IMR-90 (cell line): ENCODE measurements at regions not wholly inside any gene's neighbourhood (a gene's known extent, or its start where the extent isn't known, plus 50 kb on each side); places are given as distances from the start of the nearest gene placed in this dataset.

Source experiments
- ATAC-seq: fragments of 200-7000 bp; cut with Tn5 transposase; 2 replicates; pipeline ENCODE4 v1.9.1; 2020; ENCODE audit warnings: low read depth, mild to moderate bottlenecking, moderate library complexity
- BruUV-seq: library from RNA; stranded (reverse); fragments of 400-500 nt; replicated peaks from 2 replicates; lab custom pipeline; 2021; lab: Mats Ljungman, UMichigan
- CTCF ChIA-PET: fragments of 300-600 bp; formaldehyde crosslinking; extraction: SDS; loops from one replicate; lab custom pipeline; 2021; ENCODE audit warnings: antibody characterized with exemption; lab: Yijun Ruan, JAX
- POLR2A ChIA-PET: fragments of 300-600 bp; sonication (Branson Sonifier 250); formaldehyde crosslinking; loops from one replicate; lab custom pipeline; 2022; ENCODE audit warnings: antibody characterized with exemption; ENCODE audit not compliant: unreplicated experiment; lab: Charles Lee
- DNase-seq: peaks from one replicate; pipeline ENCODE4 v3.0.0; 2013
- H2AFZ ChIP-seq: replicated peaks from 2 replicates; pipeline ENCODE3; 2013; ENCODE audit warnings: low read length, mild to moderate bottlenecking; ENCODE audit not compliant: poor library complexity
- H2AK5ac ChIP-seq: 2 replicates; pipeline ENCODE4 v1.6.1; 2013; ENCODE audit warnings: low read depth, low read length, inconsistent platforms
- H2AK9ac ChIP-seq: replicated peaks from 2 replicates; pipeline ENCODE3; 2013; ENCODE audit warnings: mild to moderate bottlenecking, low read depth, low read length, moderate library complexity; ENCODE audit not compliant: poor library complexity
- H2BK120ac ChIP-seq: 2 replicates; pipeline ENCODE4 v1.6.1; 2013; ENCODE audit warnings: low read depth, low read length, inconsistent platforms
- H2BK15ac ChIP-seq: 3 replicates; pipeline ENCODE4 v1.6.1; 2013; ENCODE audit warnings: low read depth, low read length, inconsistent platforms
- H2BK20ac ChIP-seq: 2 replicates; pipeline ENCODE4 v1.6.1; 2013; ENCODE audit warnings: low read depth, mild to moderate bottlenecking, inconsistent platforms, low read length, moderate library complexity
- H2BK5ac ChIP-seq: 2 replicates; pipeline ENCODE4 v1.6.1; 2013; ENCODE audit warnings: mild to moderate bottlenecking, low read depth, low read length, inconsistent platforms; ENCODE audit not compliant: poor library complexity, severe bottlenecking
- H3K14ac ChIP-seq: replicated peaks from 2 replicates; pipeline ENCODE4 v1.6.1; 2013; ENCODE audit warnings: low read depth, low read length, inconsistent platforms
- H3K18ac ChIP-seq: 2 replicates; pipeline ENCODE4 v1.6.1; 2013; ENCODE audit warnings: low read depth, low read length, control low read depth
- H3K23ac ChIP-seq: 2 replicates; pipeline ENCODE4 v1.6.1; 2013; ENCODE audit warnings: low read depth, low read length, inconsistent platforms
- H3K27ac ChIP-seq: 2 replicates; pipeline ENCODE4 v1.5.1; 2013; ENCODE audit warnings: mild to moderate bottlenecking, control low read depth, low read length; ENCODE audit not compliant: insufficient read depth
- H3K27me3 ChIP-seq: 2 replicates; pipeline ENCODE4 v1.6.1; 2013; ENCODE audit warnings: low read length; ENCODE audit not compliant: control insufficient read depth, insufficient read depth
- H3K36me3 ChIP-seq: 2 replicates; pipeline ENCODE4 v1.6.1; 2013; ENCODE audit warnings: low read length, mixed read lengths; ENCODE audit not compliant: control insufficient read depth, insufficient read depth
- H3K4ac ChIP-seq: 2 replicates; pipeline ENCODE4 v1.6.1; 2013; ENCODE audit warnings: low read depth, low read length, inconsistent platforms
- H3K4me1 ChIP-seq: 2 replicates; pipeline ENCODE4 v1.6.1; 2013; ENCODE audit warnings: low read length, mixed read lengths; ENCODE audit not compliant: control insufficient read depth, insufficient read depth
- H3K4me2 ChIP-seq: 2 replicates; pipeline ENCODE4 v1.6.1; 2013; ENCODE audit warnings: low read depth, mild to moderate bottlenecking, control low read depth, low read length, moderate library complexity
- H3K4me3 ChIP-seq: 2 replicates; pipeline ENCODE4 v1.5.1; 2013; ENCODE audit warnings: low read depth, mild to moderate bottlenecking, control low read depth, low read length, moderate library complexity; ENCODE audit not compliant: insufficient read depth
- H3K56ac ChIP-seq: 2 replicates; pipeline ENCODE4 v1.6.1; 2013; ENCODE audit warnings: low read length, inconsistent platforms; ENCODE audit not compliant: insufficient read depth; ENCODE audit errors: extremely low read depth
- H3K79me1 ChIP-seq, 2 experiments: 2 replicates each; pipeline ENCODE4 v1.6.1; 2013; ENCODE audit warnings: low read length in 2 of 2, inconsistent platforms in 1 of 2, low read depth in 1 of 2
- H3K9ac ChIP-seq: 2 replicates; pipeline ENCODE4 v1.6.1; 2013; ENCODE audit warnings: low read depth, low read length, control low read depth
- H3K9me1 ChIP-seq: 2 replicates; pipeline ENCODE4 v1.6.1; 2013; ENCODE audit warnings: low read length, inconsistent platforms; ENCODE audit not compliant: insufficient read depth
- H3K9me3 ChIP-seq: 2 replicates; pipeline ENCODE4 v1.6.1; 2013; ENCODE audit warnings: low read length; ENCODE audit not compliant: control insufficient read depth, insufficient read depth
- H4K20me1 ChIP-seq: 2 replicates; pipeline ENCODE4 v1.6.1; 2013; ENCODE audit warnings: low read length, inconsistent platforms; ENCODE audit not compliant: insufficient read depth
- H4K5ac ChIP-seq: 2 replicates; pipeline ENCODE4 v1.6.1; 2013; ENCODE audit warnings: mild to moderate bottlenecking, low read depth, low read length, control low read depth
- H4K8ac ChIP-seq, 2 experiments: 2 replicates each; pipeline ENCODE4 v1.6.1; 2013; ENCODE audit warnings: low read depth in 2 of 2, low read length in 2 of 2, control low read depth in 1 of 2, inconsistent platforms in 1 of 2
- H4K91ac ChIP-seq: 2 replicates; pipeline ENCODE4 v1.6.1; 2013; ENCODE audit warnings: low read depth, low read length, inconsistent platforms; ENCODE audit not compliant: insufficient read depth
- CHD1 ChIP-seq: IDR thresholded peaks from 2 replicates; pipeline ENCODE4 v1.6.1; 2012; ENCODE audit warnings: low read depth, low read length, improper control_type of control experiment
- MAZ ChIP-seq: IDR thresholded peaks from 2 replicates; pipeline ENCODE4 v1.6.1; 2012; ENCODE audit warnings: low read depth, mild to moderate bottlenecking, low read length, improper control_type of control experiment, moderate library complexity, borderline replicate concordance
- MXI1 ChIP-seq: IDR thresholded peaks from 2 replicates; pipeline ENCODE4 v1.6.1; 2012; ENCODE audit warnings: low read depth, mild to moderate bottlenecking, low read length, moderate library complexity, borderline replicate concordance
- SMC3 ChIP-seq: fragments of 150-350 bp; IDR thresholded peaks from 2 replicates; pipeline ENCODE4 v1.6.1; 2016; ENCODE audit warnings: low read depth, mild to moderate bottlenecking, antibody characterized with exemption, low read length, moderate library complexity
- WGBS, 2 experiments: methylation state at CpG; one replicate each; pipeline versions ENCODE4 v1.1.5 to v1.1.7; 2013; ENCODE audit warnings: missing lambda C conversion rate in 2 of 2; ENCODE audit not compliant: insufficient read length in 1 of 2; ENCODE audit errors: extremely low coverage in 2 of 2; 5-methylcytosine and 5-hydroxymethylcytosine counted together
- dilution Hi-C: fragments of 300-500 bp; cut with HindIII; formaldehyde crosslinking; loops from one replicate; pipeline ENCODE4 v1.14.3; 2018; ENCODE audit warnings: low sequenced_read_pairs; ENCODE audit not compliant: unreplicated experiment
- in situ Hi-C: fragments of 300-500 bp; cut with MboI; formaldehyde crosslinking; loops from 3 replicates; pipeline ENCODE4 v1.14.3; 2019; ENCODE audit warnings: low sequenced_read_pairs, inconsistent platforms, mixed read lengths
- intact Hi-C: fragments of 100-400 bp; cut with micrococcal nuclease; formaldehyde crosslinking; loops from 2 replicates; pipeline ENCODE4 v1.10.0; 2022
- TF ChIP-seq, protein P1 (sequence below): fragments of 150-350 bp; IDR thresholded peaks from 2 replicates; pipeline ENCODE4 v1.6.1; 2016; ENCODE audit warnings: low read depth, mild to moderate bottlenecking, low read length, moderate library complexity, borderline replicate concordance

DNA sequence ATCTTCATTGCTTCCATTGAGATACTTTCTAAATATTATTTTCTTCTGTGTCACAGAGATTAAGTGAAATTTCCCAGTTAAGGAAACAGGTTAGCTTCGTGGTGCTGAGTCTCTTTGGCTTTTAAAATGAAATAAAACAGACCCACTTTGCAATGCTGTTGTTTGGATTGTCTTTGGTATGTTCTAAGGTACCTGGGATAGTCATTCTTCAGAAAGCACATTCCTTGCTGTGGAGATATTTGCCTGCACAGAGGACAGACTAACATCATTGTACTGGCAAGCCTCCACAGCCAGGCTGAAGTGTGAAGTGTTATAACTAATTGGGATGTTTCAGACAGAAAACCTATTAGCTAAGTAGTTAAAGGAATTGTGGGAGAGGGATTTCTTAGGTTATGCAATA is 148.8 kb upstream of the EPHA7 start:
- ATAC-seq: no peak
- CTCF ChIA-PET: no interaction called here
- POLR2A ChIA-PET: no interaction called here
- WGBS, 2 experiments: no CpG with 5 or more reads among the region's 1 CpG
- DNase-seq: no peak
- Histone ChIP-seq H3K27me3 (no peaks in the 10 kb centered on the region), H2AK5ac (no peak overlapping the region), H3K4ac (no peak overlapping the region), H3K4me3 (no peak overlapping the region), H3K9ac (no peak overlapping the region), H4K20me1 (no peaks in the 10 kb centered on the region), H3K4me2 (no peak overlapping the region), H3K23ac (no peak overlapping the region), H3K4me1 (no peaks in the 10 kb centered on the region), H3K18ac (no peak overlapping the region), H3K36me3 (no peaks in the 10 kb centered on the region), H3K56ac (no peak overlapping the region), H4K5ac (no peak overlapping the region), H2BK120ac (no peak overlapping the region), H3K27ac (no peak overlapping the region), H2BK20ac (no peak overlapping the region), H2BK5ac (no peak overlapping the region), H4K91ac (no peak overlapping the region), H2AFZ (no peak overlapping the region), H4K8ac (no peak overlapping the region), H3K9me1 (no peaks in the 10 kb centered on the region), H2BK15ac (no peak overlapping the region), H2AK9ac (no peak overlapping the region), H3K14ac (no peak overlapping the region), H3K9me3 (no peaks in the 10 kb centered on the region), H3K79me1 (no peaks in the 10 kb centered on the region)
- dilution Hi-C loops: no loop called here
- TF ChIP-seq MXI1 (no peak), SMC3 (no peak), CHD1 (no peak), MAZ (no peak)
- TF ChIP-seq, protein P1, sequence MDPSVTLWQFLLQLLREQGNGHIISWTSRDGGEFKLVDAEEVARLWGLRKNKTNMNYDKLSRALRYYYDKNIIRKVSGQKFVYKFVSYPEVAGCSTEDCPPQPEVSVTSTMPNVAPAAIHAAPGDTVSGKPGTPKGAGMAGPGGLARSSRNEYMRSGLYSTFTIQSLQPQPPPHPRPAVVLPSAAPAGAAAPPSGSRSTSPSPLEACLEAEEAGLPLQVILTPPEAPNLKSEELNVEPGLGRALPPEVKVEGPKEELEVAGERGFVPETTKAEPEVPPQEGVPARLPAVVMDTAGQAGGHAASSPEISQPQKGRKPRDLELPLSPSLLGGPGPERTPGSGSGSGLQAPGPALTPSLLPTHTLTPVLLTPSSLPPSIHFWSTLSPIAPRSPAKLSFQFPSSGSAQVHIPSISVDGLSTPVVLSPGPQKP: no peak
- in situ Hi-C loops: no loop called here
- intact Hi-C loops: no loop called here
- BruUV-seq: no TSS peak
